GM12878 (cell line): ENCODE measurements at regions not wholly inside any gene's neighbourhood (a gene's known extent, or its start where the extent isn't known, plus 50 kb on each side); places are given as distances from the start of the nearest gene placed in this dataset.

Experiments
- ATAC-seq: fragments of 200-7000 bp; cut with Tn5 transposase; 3 replicates; pipeline ENCODE4 v1.9.1; 2020; ENCODE audit warnings: mild to moderate bottlenecking, moderate library complexity
- BruUV-seq: library from RNA; stranded (reverse); fragments of 400-500 nt; replicated peaks from 2 replicates; lab custom pipeline; 2021; lab: Mats Ljungman, UMichigan
- CTCF ChIA-PET: fragments of 300-600 bp; sonication (Branson Sonifier 250); formaldehyde crosslinking; extraction: SDS; loops from one replicate; lab custom pipeline; 2021; ENCODE audit warnings: inconsistent platforms; lab: Yijun Ruan, JAX
- POLR2A ChIA-PET: fragments of 350-600 bp; formaldehyde crosslinking; extraction: SDS; loops from one replicate; lab custom pipeline; 2021; ENCODE audit warnings: inconsistent platforms; lab: Charles Lee
- RAD21 ChIA-PET: fragments of 300-600 bp; sonication (Branson Sonifier 250); formaldehyde crosslinking; loops from one replicate; lab custom pipeline; 2023; ENCODE audit warnings: antibody characterized with exemption; ENCODE audit not compliant: unreplicated experiment; lab: Charles Lee
- SMC1A ChIA-PET: fragments of 300-600 bp; sonication (Branson Sonifier 250); formaldehyde crosslinking; loops from one replicate; lab custom pipeline; 2023; ENCODE audit not compliant: unreplicated experiment, uncharacterized antibody; lab: Charles Lee
- DNase-seq: peaks from one replicate; pipeline ENCODE4 v3.0.0-alpha.2; 2011; ENCODE audit warnings: low read depth, low spot score
- FAIRE-seq: peaks from 3 replicates; lab custom pipeline; 2011; peaks lifted over from hg19 to GRCh38; lab: Jason Lieb, UNC
- H2AFZ ChIP-seq: 2 replicates; pipeline ENCODE4 v1.6.0; 2011; ENCODE audit warnings: low read depth, low read length, control low read depth; ENCODE audit not compliant: control insufficient read depth
- H3K27ac ChIP-seq: 2 replicates; pipeline ENCODE4 v1.5.1; 2011; ENCODE audit warnings: control low read depth; ENCODE audit not compliant: control insufficient read depth, insufficient read depth
- H3K27me3 ChIP-seq, 2 experiments: replicated peaks in 1 of 2; 2 replicates each; pipeline versions ENCODE4 v1.6.0 to v1.6.1; 2011; ENCODE audit warnings: low read length in 1 of 2; ENCODE audit not compliant: control insufficient read depth in 2 of 2, insufficient read depth in 2 of 2
- H3K36me3 ChIP-seq, 2 experiments: 2 replicates each; pipeline ENCODE4 v1.5.1; 2011; ENCODE audit warnings: low read length in 1 of 2; ENCODE audit not compliant: control insufficient read depth in 2 of 2, insufficient read depth in 2 of 2
- H3K4me1 ChIP-seq: 2 replicates; pipeline ENCODE4 v1.6.1; 2011; ENCODE audit warnings: mild to moderate bottlenecking, low read length, moderate library complexity, mixed read lengths; ENCODE audit not compliant: control insufficient read depth, insufficient read depth
- H3K4me2 ChIP-seq: 2 replicates; pipeline ENCODE4 v1.6.0; 2011; ENCODE audit warnings: control low read depth; ENCODE audit not compliant: control insufficient read depth, insufficient read depth
- H3K4me3 ChIP-seq: fragments of 200-600 bp; sonication (generic); 2 replicates; pipeline ENCODE4 v1.5.1; 2016
- H3K79me2 ChIP-seq: 2 replicates; pipeline ENCODE4 v1.6.0; 2011; ENCODE audit warnings: low read length; ENCODE audit not compliant: control insufficient read depth, insufficient read depth
- H3K9ac ChIP-seq: 2 replicates; pipeline ENCODE4 v1.8.0; 2011; ENCODE audit warnings: low read length, control low read depth, mixed read lengths; ENCODE audit not compliant: control insufficient read depth, insufficient read depth
- H3K9me3 ChIP-seq: replicated peaks from 3 replicates; pipeline ENCODE4 v1.5.1; 2011; ENCODE audit warnings: mild to moderate bottlenecking, low read length; ENCODE audit not compliant: control insufficient read depth, insufficient read depth
- H4K20me1 ChIP-seq: 2 replicates; pipeline ENCODE4 v1.6.0; 2011; ENCODE audit not compliant: control insufficient read depth, insufficient read depth
- BHLHE40 ChIP-seq, 2 experiments: fragments of 450-650 bp in 1 of 2; IDR thresholded peaks; 2 replicates each; pipeline ENCODE4 v1.6.1; 2011 to 2017; ENCODE audit warnings: low read depth in 2 of 2, borderline replicate concordance in 1 of 2, improper control_type of control experiment in 1 of 2, low read length in 1 of 2, mild to moderate bottlenecking in 1 of 2
- CBFB ChIP-seq: IDR thresholded peaks from 2 replicates; pipeline ENCODE4 v1.6.1; 2016; ENCODE audit warnings: antibody characterized with exemption, low read depth
- ELK1 ChIP-seq: IDR thresholded peaks from 2 replicates; pipeline ENCODE4 v1.6.1; 2012; ENCODE audit warnings: low read depth, low read length, improper control_type of control experiment
- IRF5 ChIP-seq: fragments of 450-650 bp; IDR thresholded peaks from 2 replicates; pipeline ENCODE4 v1.6.1; 2017; ENCODE audit warnings: borderline replicate concordance
- KDM1A ChIP-seq: fragments of 200-600 bp; sonication (generic); IDR thresholded peaks from 2 replicates; pipeline ENCODE4 v1.6.1; 2016; ENCODE audit warnings: borderline replicate concordance
- POLR2A ChIP-seq: IDR thresholded peaks from 2 replicates; pipeline ENCODE4 v1.6.1; 2011; ENCODE audit warnings: low read depth, mild to moderate bottlenecking, low read length
- POLR2AphosphoS5 ChIP-seq: IDR thresholded peaks from 2 replicates; pipeline ENCODE4 v1.6.1; 2011; ENCODE audit warnings: mild to moderate bottlenecking, low read length, inconsistent platforms
- SIX5 ChIP-seq: IDR thresholded peaks from 2 replicates; pipeline ENCODE4 v1.6.1; 2011; ENCODE audit warnings: mild to moderate bottlenecking, low read depth, low read length, moderate library complexity; ENCODE audit not compliant: severe bottlenecking
- SREBF2 ChIP-seq: IDR thresholded peaks from 2 replicates; pipeline ENCODE4 v1.6.1; 2012; ENCODE audit warnings: mild to moderate bottlenecking, low read length
- SRF ChIP-seq, 2 experiments: IDR thresholded peaks; 2 replicates each; pipeline ENCODE4 v1.6.1; 2011; ENCODE audit warnings: low read depth in 2 of 2, low read length in 2 of 2, mild to moderate bottlenecking in 1 of 2, moderate library complexity in 1 of 2
- STAT1 ChIP-seq: fragments of 450-650 bp; conservative IDR thresholded peaks from 2 replicates; pipeline ENCODE4 v1.6.1; 2014; ENCODE audit warnings: antibody characterized with exemption, mild to moderate bottlenecking
- YBX1 ChIP-seq: fragments of 450-650 bp; IDR thresholded peaks from 2 replicates; pipeline ENCODE4 v1.6.1; 2016; ENCODE audit warnings: antibody characterized with exemption
- ZBTB11 ChIP-seq: fragments of 450-650 bp; formaldehyde crosslinking; IDR thresholded peaks from 2 replicates; pipeline ENCODE4 v1.5.0; 2022; ENCODE audit warnings: mild to moderate bottlenecking, missing genetic modification characterization
- ZBTB40 ChIP-seq: fragments of 450-650 bp; IDR thresholded peaks from 2 replicates; pipeline ENCODE4 v1.6.1; 2016; ENCODE audit warnings: mild to moderate bottlenecking, moderate library complexity, borderline replicate concordance
- WGBS: methylation state at CpG from one replicate; pipeline ENCODE4 v1.1.6; 2016; ENCODE audit warnings: low lambda C conversion rate; ENCODE audit not compliant: insufficient replicate concordance, insufficient coverage; ENCODE audit errors: missing lambda C conversion rate; 5-methylcytosine and 5-hydroxymethylcytosine counted together
- in situ Hi-C: fragments of 300-500 bp; cut with MboI; formaldehyde crosslinking; loops from 9 replicates; pipeline ENCODE4 v1.14.3; 2018; ENCODE audit warnings: mixed read lengths
- intact Hi-C: fragments of 100-400 bp; cut with micrococcal nuclease; formaldehyde crosslinking; loops from one replicate; pipeline ENCODE4 v1.14.2; 2022; ENCODE audit not compliant: unreplicated experiment

- TF ChIP-seq ELK1 (no peak), STAT1 (no peak), SRF (IDR thresholded peaks at IDR 0.05; ENCODE audit: low read depth in 2 of 2, low read length in 2 of 2) (no peak), KDM1A (no peak), BHLHE40 (IDR thresholded peaks at IDR 0.05; ENCODE audit: borderline replicate concordance in 1 of 2, low read depth in 2 of 2, low read length in 1 of 2) (no peak), SIX5 (no peak), SREBF2 (no peak), YBX1 (no peak), ZBTB11 (CRISPR knock-in tag) (no peak), POLR2A (no peak)
Measured at GRCh38 chr12:114895827-114896226, 211.9 kb upstream of the TBX3 start (continued).

- intact Hi-C loops, result no loop called here
- ChIA-PET POLR2A (no interaction called here), SMC1A (no interaction called here)
- TF ChIP-seq IRF5 (no peak), SRF (IDR thresholded peaks at IDR 0.05; ENCODE audit: low read depth in 2 of 2, low read length in 2 of 2) (no peak), CBFB (no peak), POLR2AphosphoS5 (no peak), ZBTB40 (no peak)
Measured at GRCh38 chr12:114895081-114895480, 211.1 kb upstream of the TBX3 start.

More at GRCh38 chr12:114895081-114895480, 211.1 kb upstream of the TBX3 start:
- H3K27me3 ChIP-seq, result no peaks in the 10 kb centered on the region
- ChIA-PET RAD21 (no interaction called here), CTCF (no interaction called here)
- no peak overlapping the region for H3K27ac ChIP-seq
- H4K20me1 ChIP-seq, result no peaks in the 10 kb centered on the region
- H3K9me3 ChIP-seq, result no peaks in the 10 kb centered on the region; the same call in 2 of the 3 replicates
- FAIRE-seq, result no peak
- no peak overlapping the region for H2AFZ ChIP-seq
- no peak for DNase-seq
- H3K36me3 ChIP-seq, result no peaks in the 10 kb centered on the region
- ATAC-seq, result no peak
- no peaks in the 10 kb centered on the region for H3K79me2 ChIP-seq
- no peak overlapping the region for H3K4me3 ChIP-seq
- no TSS peak for BruUV-seq
- H3K4me1 ChIP-seq, result no peaks in the 10 kb centered on the region
- H3K4me2 ChIP-seq, result no peak overlapping the region
- in situ Hi-C loops, result no loop called here
- 45% methylated on average over 4 of the region's 4 CpGs for WGBS
- H3K9ac ChIP-seq, result no peak overlapping the region
